Endothelial cell (in vitro differentiated cells): ENCODE measurements at regions not wholly inside any gene's neighbourhood (a gene's known extent, or its start where the extent isn't known, plus 50 kb on each side); places are given as distances from the start of the nearest gene placed in this dataset.

ENCODE experiments used
- DNase-seq: peaks from one replicate; pipeline ENCODE4 v3.0.0; 2021; ENCODE audit warnings: low spot score
- H3K27ac Mint-ChIP-seq: one replicate; pipeline ENCODE4 v1.8.0; 2021; ENCODE audit warnings: mixed read lengths, inconsistent platforms; ENCODE audit not compliant: unreplicated experiment
- H3K27me3 Mint-ChIP-seq: one replicate; pipeline ENCODE4 v1.8.0; 2021; ENCODE audit warnings: mild to moderate bottlenecking, moderate library complexity, mixed read lengths, inconsistent platforms; ENCODE audit not compliant: unreplicated experiment
- H3K36me3 Mint-ChIP-seq: one replicate; pipeline ENCODE4 v1.8.0; 2021; ENCODE audit warnings: mild to moderate bottlenecking, low read depth, mixed read lengths, inconsistent platforms; ENCODE audit not compliant: unreplicated experiment
- H3K4me1 Mint-ChIP-seq: one replicate; pipeline ENCODE4 v1.8.0; 2021; ENCODE audit warnings: mild to moderate bottlenecking, mixed read lengths, inconsistent platforms; ENCODE audit not compliant: unreplicated experiment
- H3K4me3 Mint-ChIP-seq: one replicate; pipeline ENCODE4 v1.8.0; 2021; ENCODE audit warnings: mild to moderate bottlenecking, mixed read lengths, inconsistent platforms; ENCODE audit not compliant: unreplicated experiment
- H3K9me3 Mint-ChIP-seq: one replicate; pipeline ENCODE4 v1.8.0; 2021; ENCODE audit warnings: mixed read lengths, inconsistent platforms; ENCODE audit not compliant: unreplicated experiment
- TF ChIP-seq, protein P1 (sequence below): fragments of 200-600 bp; sonication (generic); IDR thresholded peaks from one replicate; pipeline ENCODE4 v1.5.0; 2021; ENCODE audit warnings: antibody characterized with exemption; ENCODE audit not compliant: unreplicated experiment

DNA sequence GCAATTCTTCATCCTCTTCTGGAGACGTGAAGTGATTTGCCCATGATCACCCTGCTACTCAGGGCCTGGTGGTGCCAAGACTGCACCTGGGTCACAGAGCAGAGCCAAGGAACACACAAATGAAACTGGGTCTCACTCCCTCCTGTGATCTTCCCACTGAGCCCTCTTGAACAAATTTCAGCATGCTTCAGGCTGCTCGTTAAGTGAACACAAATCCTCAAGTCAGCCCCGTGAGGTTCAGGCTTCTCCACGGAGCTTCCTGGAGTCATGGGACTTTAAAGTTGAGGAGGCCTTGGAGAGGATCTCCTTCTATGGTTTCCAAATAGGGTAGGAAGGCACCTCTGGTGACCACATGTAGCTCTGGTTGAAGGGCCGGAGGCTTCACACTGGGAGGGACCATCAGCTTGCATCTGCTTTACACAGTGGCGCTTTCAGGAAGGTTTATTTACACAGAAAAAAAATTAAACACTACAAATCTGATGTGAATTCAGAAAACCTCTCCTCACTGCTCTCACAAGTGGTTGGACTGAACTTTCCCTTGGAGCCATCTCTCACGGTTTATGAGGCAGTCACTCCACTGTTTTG is 255.4 kb downstream of the LOXHD1 start:
- Mint-ChIP-seq H3K9me3 (no peaks in the 10 kb centered on the region), H3K4me1 (peaks cover 14% of the 10 kb centered on the region), H3K27me3 (peaks cover 16% of the 10 kb centered on the region), H3K36me3 (no peaks in the 10 kb centered on the region), H3K4me3 (no peak overlapping the region), H3K27ac (no peak overlapping the region)
- DNase-seq = no peak
- TF ChIP-seq, protein P1, sequence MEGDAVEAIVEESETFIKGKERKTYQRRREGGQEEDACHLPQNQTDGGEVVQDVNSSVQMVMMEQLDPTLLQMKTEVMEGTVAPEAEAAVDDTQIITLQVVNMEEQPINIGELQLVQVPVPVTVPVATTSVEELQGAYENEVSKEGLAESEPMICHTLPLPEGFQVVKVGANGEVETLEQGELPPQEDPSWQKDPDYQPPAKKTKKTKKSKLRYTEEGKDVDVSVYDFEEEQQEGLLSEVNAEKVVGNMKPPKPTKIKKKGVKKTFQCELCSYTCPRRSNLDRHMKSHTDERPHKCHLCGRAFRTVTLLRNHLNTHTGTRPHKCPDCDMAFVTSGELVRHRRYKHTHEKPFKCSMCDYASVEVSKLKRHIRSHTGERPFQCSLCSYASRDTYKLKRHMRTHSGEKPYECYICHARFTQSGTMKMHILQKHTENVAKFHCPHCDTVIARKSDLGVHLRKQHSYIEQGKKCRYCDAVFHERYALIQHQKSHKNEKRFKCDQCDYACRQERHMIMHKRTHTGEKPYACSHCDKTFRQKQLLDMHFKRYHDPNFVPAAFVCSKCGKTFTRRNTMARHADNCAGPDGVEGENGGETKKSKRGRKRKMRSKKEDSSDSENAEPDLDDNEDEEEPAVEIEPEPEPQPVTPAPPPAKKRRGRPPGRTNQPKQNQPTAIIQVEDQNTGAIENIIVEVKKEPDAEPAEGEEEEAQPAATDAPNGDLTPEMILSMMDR = no peak

DNA sequence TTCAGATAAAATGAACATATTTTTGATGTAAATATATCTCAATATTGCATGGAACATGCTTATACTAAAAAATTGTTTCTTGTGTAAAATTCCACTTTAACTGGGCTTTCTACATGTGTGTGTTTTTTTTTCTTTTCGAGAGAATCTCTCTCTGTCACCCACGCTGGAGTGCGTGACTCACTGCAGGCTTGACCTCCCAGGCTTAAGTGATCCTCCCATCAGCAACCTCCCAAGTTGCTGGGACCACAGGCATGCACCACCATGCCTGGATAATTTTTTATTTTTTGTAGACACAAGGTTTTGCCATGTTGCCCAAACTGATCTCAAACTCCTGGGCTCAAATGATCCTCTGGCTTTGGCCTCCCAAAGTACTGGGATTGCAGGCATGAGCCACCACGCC is 254.6 kb downstream of the LOXHD1 start:
- Mint-ChIP-seq H3K27me3 (peaks cover 12% of the 10 kb centered on the region), H3K27ac (no peak overlapping the region), H3K9me3 (no peaks in the 10 kb centered on the region), H3K4me1 (peaks cover 9% of the 10 kb centered on the region), H3K4me3 (no peak overlapping the region), H3K36me3 (no peaks in the 10 kb centered on the region)
- TF ChIP-seq, protein P1 = no peak
- DNase-seq = no peak

DNA sequence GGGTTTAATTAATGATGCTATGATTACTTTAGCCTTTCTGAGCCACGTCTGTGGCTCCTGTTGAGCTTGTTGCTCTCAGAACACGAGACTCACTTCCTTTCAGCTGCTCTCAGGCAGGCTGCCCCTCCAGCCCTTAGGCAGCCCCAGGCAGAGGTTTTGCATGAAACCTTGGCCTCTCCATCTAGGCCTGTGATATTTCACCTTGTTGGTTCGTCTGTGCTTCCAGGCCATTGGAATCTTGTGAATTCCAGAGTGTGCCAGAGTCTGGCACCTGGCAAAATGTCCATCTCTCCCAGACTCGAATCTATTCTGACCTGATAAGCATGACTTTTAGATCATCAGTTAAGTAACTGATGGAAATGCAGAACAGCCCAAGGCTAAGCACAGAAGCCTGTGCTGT is 254.1 kb downstream of the LOXHD1 start:
- no peak overlapping the region for H3K4me3 Mint-ChIP-seq
- no peak for DNase-seq
- H3K27ac Mint-ChIP-seq = no peak overlapping the region
- TF ChIP-seq, protein P1 = no peak
- peaks cover 6% of the 10 kb centered on the region for H3K4me1 Mint-ChIP-seq
- H3K9me3 Mint-ChIP-seq = no peaks in the 10 kb centered on the region
- H3K27me3 Mint-ChIP-seq = peaks cover 10% of the 10 kb centered on the region
- H3K36me3 Mint-ChIP-seq = no peaks in the 10 kb centered on the region

DNA sequence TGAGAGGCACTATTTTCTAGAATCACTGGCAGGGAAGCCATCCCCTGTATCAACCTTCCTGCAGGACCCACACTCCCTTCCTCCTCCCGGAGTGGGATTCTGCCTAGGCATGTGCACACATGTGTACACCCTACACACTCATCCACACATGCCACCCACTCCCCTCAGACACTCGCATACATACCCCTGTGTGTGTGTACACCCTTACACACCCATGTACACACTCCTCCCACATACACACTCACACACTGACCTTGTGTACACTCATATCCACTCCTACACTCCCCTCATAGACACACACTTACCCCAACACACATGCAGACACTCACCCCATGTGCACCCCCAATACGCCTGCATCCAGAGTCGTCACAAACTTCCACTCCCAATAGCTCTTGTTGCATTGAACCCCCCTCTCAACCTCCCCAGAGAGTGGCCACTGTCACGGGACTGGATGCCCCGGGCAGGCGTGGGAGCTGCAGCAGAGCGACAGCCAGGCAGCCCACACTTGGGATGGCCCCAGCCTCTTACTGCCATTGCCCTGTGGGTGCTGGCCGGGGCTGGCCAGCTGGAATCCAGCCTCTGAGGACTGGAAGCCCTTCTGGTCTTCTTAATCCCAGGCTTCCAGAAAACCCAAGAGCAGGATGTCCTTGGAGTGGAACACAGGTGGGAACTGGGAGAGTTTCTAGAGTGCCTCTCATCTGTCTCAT is 251.0 kb downstream of the LOXHD1 start:
- Mint-ChIP-seq H3K27ac (no peak overlapping the region), H3K27me3 (peaks cover 5% of the 10 kb centered on the region)

DNA sequence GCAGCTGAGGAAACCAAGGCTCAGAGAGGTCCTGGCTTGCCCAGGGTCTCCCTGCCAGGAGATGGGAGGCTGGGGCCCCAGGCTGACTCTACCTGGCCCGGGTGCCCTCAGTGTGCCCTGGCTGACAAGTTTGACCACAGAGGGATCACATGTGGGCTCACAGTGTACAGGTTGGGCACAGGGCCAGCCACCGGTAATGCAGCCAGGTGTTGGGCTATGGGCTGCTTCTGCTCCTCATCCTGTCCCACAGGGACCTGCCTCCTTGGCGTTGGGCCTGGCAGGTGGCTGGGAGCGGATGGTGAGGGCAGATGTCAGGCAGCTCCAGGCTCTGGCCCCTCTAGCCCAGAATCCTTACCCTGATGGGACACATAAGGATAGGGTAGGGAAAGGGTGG is 250.5 kb downstream of the LOXHD1 start:
- no peak overlapping the region for H3K4me3 Mint-ChIP-seq
- no peak overlapping the region for H3K27ac Mint-ChIP-seq
- H3K27me3 Mint-ChIP-seq = peaks cover 5% of the 10 kb centered on the region
- no peaks in the 10 kb centered on the region for H3K36me3 Mint-ChIP-seq
- no peaks in the 10 kb centered on the region for H3K4me1 Mint-ChIP-seq
- TF ChIP-seq, protein P1 = no peak
- DNase-seq = no peak
- no peaks in the 10 kb centered on the region for H3K9me3 Mint-ChIP-seq

More for the DNA sequence above, 251.0 kb downstream of the LOXHD1 start:
- Mint-ChIP-seq H3K4me1 (no peaks in the 10 kb centered on the region), H3K9me3 (no peaks in the 10 kb centered on the region), H3K4me3 (no peak overlapping the region), H3K36me3 (no peaks in the 10 kb centered on the region)
- no peak for DNase-seq
- TF ChIP-seq, protein P1 = no peak
